ENCODE measurements at regions not wholly inside any gene's neighbourhood (a gene's known extent, or its start where the extent isn't known, plus 50 kb on each side); places are given as distances from the start of the nearest gene placed in this dataset.

- DNase-seq (ENCODE audit: low spot score) (no peak), ATAC-seq (ENCODE audit: insufficient number of reproducible peaks, low FRiP score, low read depth) (no peak)
- Histone ChIP-seq H3K9me3 (no peaks in the 10 kb centered on the region), H3K36me3 (no peaks in the 10 kb centered on the region), H3K27ac (no peak overlapping the region), H3K4me1 (ENCODE audit: control insufficient read depth in 1 of 2, low read depth in 2 of 2) (peaks cover 6 to 20% of the 10 kb centered on the region in 2 donors), H3K27me3 (replicated peaks; ENCODE audit: insufficient read depth) (no peaks in the 10 kb centered on the region), H3K4me3 (no peak overlapping the region)
- no peak for TF ChIP-seq CTCF (IDR thresholded peaks at IDR 0.05)
Observed at GRCh38 chr5:111929867-111930266, 172.9 kb upstream of the NREP start.

GRCh38 chr5:111929261-111929660 is 172.3 kb upstream of the NREP start:
- Histone ChIP-seq H3K27ac (no peak overlapping the region), H3K9me3 (no peaks in the 10 kb centered on the region), H3K4me1 (ENCODE audit: control insufficient read depth in 1 of 2, low read depth in 2 of 2) (peaks cover 6 to 20% of the 10 kb centered on the region in 2 donors), H3K4me3 (no peak overlapping the region), H3K36me3 (no peaks in the 10 kb centered on the region), H3K27me3 (replicated peaks; ENCODE audit: insufficient read depth) (no peaks in the 10 kb centered on the region)
- no peak for ATAC-seq (ENCODE audit: insufficient number of reproducible peaks, low FRiP score, low read depth)
- no peak for DNase-seq (ENCODE audit: low spot score)
- no peak for TF ChIP-seq CTCF (IDR thresholded peaks at IDR 0.05)

- no peaks in the 10 kb centered on the region for H3K27me3 ChIP-seq (replicated peaks; ENCODE audit: insufficient read depth)
- ATAC-seq (ENCODE audit: insufficient number of reproducible peaks, low FRiP score, low read depth) = no peak
- H3K4me1 ChIP-seq (ENCODE audit: control insufficient read depth in 1 of 2, low read depth in 2 of 2) = peaks cover 6 to 20% of the 10 kb centered on the region in 2 donors
- DNase-seq (ENCODE audit: low spot score) = no peak
- no peaks in the 10 kb centered on the region for H3K9me3 ChIP-seq
- H3K4me3 ChIP-seq = no peak overlapping the region
- no peak overlapping the region for H3K27ac ChIP-seq
- TF ChIP-seq CTCF (IDR thresholded peaks at IDR 0.05) = no peak
- no peaks in the 10 kb centered on the region for H3K36me3 ChIP-seq
Observed at GRCh38 chr5:111928511-111928910, 171.5 kb upstream of the NREP start.

- no peak for TF ChIP-seq CTCF (IDR thresholded peaks at IDR 0.05)
- Histone ChIP-seq H3K27me3 (replicated peaks; ENCODE audit: insufficient read depth) (no peaks in the 10 kb centered on the region), H3K9me3 (no peaks in the 10 kb centered on the region), H3K4me3 (no peak overlapping the region), H3K36me3 (no peaks in the 10 kb centered on the region), H3K27ac (no peak overlapping the region), H3K4me1 (ENCODE audit: control insufficient read depth in 1 of 2, low read depth in 2 of 2) (peaks cover 6 to 8% of the 10 kb centered on the region in 2 donors)
- ATAC-seq (ENCODE audit: insufficient number of reproducible peaks, low FRiP score, low read depth) = no peak
- DNase-seq (ENCODE audit: low spot score) = no peak
Observed at GRCh38 chr5:111927191-111927590, 170.2 kb upstream of the NREP start.

GRCh38 chr5:111926026-111926425 is 169.0 kb upstream of the NREP start:
- no peak overlapping the region for H3K27ac ChIP-seq
- no peak overlapping the region for H3K4me3 ChIP-seq
- DNase-seq (ENCODE audit: low spot score) (no peak), ATAC-seq (ENCODE audit: insufficient number of reproducible peaks, low FRiP score, low read depth) (no peak)
- H3K27me3 ChIP-seq (replicated peaks; ENCODE audit: insufficient read depth) = no peaks in the 10 kb centered on the region
- peaks cover 6 to 8% of the 10 kb centered on the region in 2 donors for H3K4me1 ChIP-seq (ENCODE audit: control insufficient read depth in 1 of 2, low read depth in 2 of 2)
- no peaks in the 10 kb centered on the region for H3K36me3 ChIP-seq
- no peaks in the 10 kb centered on the region for H3K9me3 ChIP-seq
- no peak for TF ChIP-seq CTCF (IDR thresholded peaks at IDR 0.05)

All from thoracic aorta (tissue), 2 donors.